ENCODE measurements at regions not wholly inside any gene's neighbourhood (a gene's known extent, or its start where the extent isn't known, plus 50 kb on each side); places are given as distances from the start of the nearest gene placed in this dataset.

GRCh38 chr2:238551091-238551490 is 124.4 kb downstream of the ASB1 start (continued):
- no peak for TF ChIP-seq ZNF274 (IDR thresholded peaks at IDR 0.05; ENCODE audit: low read length)
- TF ChIP-seq ZNF274 (tag by site-specific recombination; IDR thresholded peaks at IDR 0.05; ENCODE audit: borderline replicate concordance): no peak

- H3K9me3 ChIP-seq (ENCODE audit: control insufficient read depth, insufficient read depth, low read depth, low read length): no peaks in the 10 kb centered on the region
- H3K4me3 ChIP-seq (ENCODE audit: low read depth, low read length): no peak overlapping the region
- no peak for TF ChIP-seq OSR2 (tag by site-specific recombination; IDR thresholded peaks at IDR 0.05)
- no peak for TF ChIP-seq GLIS1 (tag by site-specific recombination; IDR thresholded peaks at IDR 0.05)
- no peak for TF ChIP-seq RBAK (tag by site-specific recombination; IDR thresholded peaks at IDR 0.05)
- TF ChIP-seq ZNF513 (tag by site-specific recombination; IDR thresholded peaks at IDR 0.05): no peak
- TF ChIP-seq ZNF514 (tag by site-specific recombination; IDR thresholded peaks at IDR 0.05): no peak
- TF ChIP-seq ZNF214 (tag by site-specific recombination; IDR thresholded peaks at IDR 0.05; ENCODE audit: borderline replicate concordance): no peak
- no peak for TF ChIP-seq ZNF549 (tag by site-specific recombination; IDR thresholded peaks at IDR 0.05)
- no peak for TF ChIP-seq ZNF248 (tag by site-specific recombination; IDR thresholded peaks at IDR 0.05)
- no peak for TF ChIP-seq ZNF37A (tag by site-specific recombination; IDR thresholded peaks at IDR 0.05)
- no peak for TF ChIP-seq ZFP3 (tag by site-specific recombination; IDR thresholded peaks at IDR 0.05; ENCODE audit: low read depth)
- no peak for TF ChIP-seq ZNF585B (tag by site-specific recombination; IDR thresholded peaks at IDR 0.05)
- no peak for TF ChIP-seq ZFP41 (tag by site-specific recombination; IDR thresholded peaks at IDR 0.05; ENCODE audit: borderline replicate concordance)
- TF ChIP-seq ZNF571 (tag by site-specific recombination; IDR thresholded peaks at IDR 0.05): no peak
- no peak for TF ChIP-seq ZNF701 (tag by site-specific recombination; IDR thresholded peaks at IDR 0.05)
- TF ChIP-seq ZNF48 (tag by site-specific recombination; IDR thresholded peaks at IDR 0.05): no peak
- TF ChIP-seq, protein P1, sequence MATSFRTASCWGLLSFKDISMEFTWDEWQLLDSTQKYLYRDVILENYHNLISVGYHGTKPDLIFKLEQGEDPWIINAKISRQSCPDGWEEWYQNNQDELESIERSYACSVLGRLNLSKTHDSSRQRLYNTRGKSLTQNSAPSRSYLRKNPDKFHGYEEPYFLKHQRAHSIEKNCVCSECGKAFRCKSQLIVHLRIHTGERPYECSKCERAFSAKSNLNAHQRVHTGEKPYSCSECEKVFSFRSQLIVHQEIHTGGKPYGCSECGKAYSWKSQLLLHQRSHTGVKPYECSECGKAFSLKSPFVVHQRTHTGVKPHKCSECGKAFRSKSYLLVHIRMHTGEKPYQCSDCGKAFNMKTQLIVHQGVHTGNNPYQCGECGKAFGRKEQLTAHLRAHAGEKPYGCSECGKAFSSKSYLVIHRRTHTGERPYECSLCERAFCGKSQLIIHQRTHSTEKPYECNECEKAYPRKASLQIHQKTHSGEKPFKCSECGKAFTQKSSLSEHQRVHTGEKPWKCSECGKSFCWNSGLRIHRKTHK (tag by site-specific recombination; IDR thresholded peaks at IDR 0.05): no peak
- no peak for TF ChIP-seq ZNF580 (tag by site-specific recombination; IDR thresholded peaks at IDR 0.05)
- TF ChIP-seq ZNF19 (tag by site-specific recombination; IDR thresholded peaks at IDR 0.05; ENCODE audit: low read depth): no peak
- no peak for TF ChIP-seq ZNF2 (tag by site-specific recombination; IDR thresholded peaks at IDR 0.05)
- ChIA-PET POLR2A (no interaction called here), CTCF (no interaction called here)
- H3K4me1 ChIP-seq (ENCODE audit: control insufficient read depth, insufficient read depth, low read length): no peaks in the 10 kb centered on the region
- no peaks in the 10 kb centered on the region for H3K36me3 ChIP-seq (ENCODE audit: control insufficient read depth in 2 of 2, insufficient read depth in 1 of 2, low read length in 2 of 2)
- H3K27ac ChIP-seq (ENCODE audit: extremely low read depth, low read depth, low read length): no peak overlapping the region
These were observed 125.5 kb downstream of the ASB1 start for GRCh38 chr2:238552226-238552625.

DNA sequence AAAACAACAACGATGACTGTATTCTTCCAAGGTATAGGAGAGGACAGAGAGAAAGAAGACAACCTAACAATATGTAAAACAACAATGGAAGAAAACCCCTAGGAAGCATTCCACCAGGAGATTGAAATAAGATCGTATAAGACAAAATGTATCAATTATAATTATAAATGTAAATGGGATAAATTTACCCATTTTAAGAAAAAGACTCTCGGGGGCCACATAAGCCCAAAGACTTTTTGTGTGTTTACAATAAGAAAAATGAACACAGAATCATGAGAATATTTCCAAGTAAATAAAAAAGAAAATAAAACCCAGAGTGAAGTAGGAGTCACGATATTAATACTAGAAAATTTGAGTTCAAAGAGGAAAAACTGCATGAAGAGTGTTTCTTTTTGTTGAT is 126.4 kb downstream of the ASB1 start:
- ChIA-PET CTCF (no interaction called here), POLR2A (no interaction called here)
- H3K4me3 ChIP-seq (ENCODE audit: low read depth, low read length): no peak overlapping the region
- no peaks in the 10 kb centered on the region for H3K4me1 ChIP-seq (ENCODE audit: control insufficient read depth, insufficient read depth, low read length)
- no peaks in the 10 kb centered on the region for H3K36me3 ChIP-seq (ENCODE audit: control insufficient read depth in 2 of 2, insufficient read depth in 1 of 2, low read length in 2 of 2)
- H3K9me3 ChIP-seq (ENCODE audit: control insufficient read depth, insufficient read depth, low read depth, low read length): no peaks in the 10 kb centered on the region
- no peak overlapping the region for H3K27ac ChIP-seq (ENCODE audit: extremely low read depth, low read depth, low read length)
- TF ChIP-seq YY1 (tag by site-specific recombination; IDR thresholded peaks at IDR 0.05) (no peak), ZNF626 (tag by site-specific recombination; IDR thresholded peaks at IDR 0.05) (no peak), ZNF146 (tag by site-specific recombination; IDR thresholded peaks at IDR 0.05) (no peak), OVOL3 (tag by site-specific recombination; IDR thresholded peaks at IDR 0.05) (no peak), YY2 (tag by site-specific recombination; IDR thresholded peaks at IDR 0.05) (no peak), ZNF529 (tag by site-specific recombination; IDR thresholded peaks at IDR 0.05; ENCODE audit: insufficient replicate concordance) (no peak), TCF7L2 (IDR thresholded peaks at IDR 0.05; ENCODE audit: borderline replicate concordance, low read depth, low read length) (no peak)
- TF ChIP-seq, protein P2, sequence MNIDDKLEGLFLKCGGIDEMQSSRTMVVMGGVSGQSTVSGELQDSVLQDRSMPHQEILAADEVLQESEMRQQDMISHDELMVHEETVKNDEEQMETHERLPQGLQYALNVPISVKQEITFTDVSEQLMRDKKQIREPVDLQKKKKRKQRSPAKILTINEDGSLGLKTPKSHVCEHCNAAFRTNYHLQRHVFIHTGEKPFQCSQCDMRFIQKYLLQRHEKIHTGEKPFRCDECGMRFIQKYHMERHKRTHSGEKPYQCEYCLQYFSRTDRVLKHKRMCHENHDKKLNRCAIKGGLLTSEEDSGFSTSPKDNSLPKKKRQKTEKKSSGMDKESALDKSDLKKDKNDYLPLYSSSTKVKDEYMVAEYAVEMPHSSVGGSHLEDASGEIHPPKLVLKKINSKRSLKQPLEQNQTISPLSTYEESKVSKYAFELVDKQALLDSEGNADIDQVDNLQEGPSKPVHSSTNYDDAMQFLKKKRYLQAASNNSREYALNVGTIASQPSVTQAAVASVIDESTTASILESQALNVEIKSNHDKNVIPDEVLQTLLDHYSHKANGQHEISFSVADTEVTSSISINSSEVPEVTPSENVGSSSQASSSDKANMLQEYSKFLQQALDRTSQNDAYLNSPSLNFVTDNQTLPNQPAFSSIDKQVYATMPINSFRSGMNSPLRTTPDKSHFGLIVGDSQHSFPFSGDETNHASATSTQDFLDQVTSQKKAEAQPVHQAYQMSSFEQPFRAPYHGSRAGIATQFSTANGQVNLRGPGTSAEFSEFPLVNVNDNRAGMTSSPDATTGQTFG (tag by site-specific recombination; IDR thresholded peaks at IDR 0.05; ENCODE audit: borderline replicate concordance): no peak
- TF ChIP-seq, protein P3, sequence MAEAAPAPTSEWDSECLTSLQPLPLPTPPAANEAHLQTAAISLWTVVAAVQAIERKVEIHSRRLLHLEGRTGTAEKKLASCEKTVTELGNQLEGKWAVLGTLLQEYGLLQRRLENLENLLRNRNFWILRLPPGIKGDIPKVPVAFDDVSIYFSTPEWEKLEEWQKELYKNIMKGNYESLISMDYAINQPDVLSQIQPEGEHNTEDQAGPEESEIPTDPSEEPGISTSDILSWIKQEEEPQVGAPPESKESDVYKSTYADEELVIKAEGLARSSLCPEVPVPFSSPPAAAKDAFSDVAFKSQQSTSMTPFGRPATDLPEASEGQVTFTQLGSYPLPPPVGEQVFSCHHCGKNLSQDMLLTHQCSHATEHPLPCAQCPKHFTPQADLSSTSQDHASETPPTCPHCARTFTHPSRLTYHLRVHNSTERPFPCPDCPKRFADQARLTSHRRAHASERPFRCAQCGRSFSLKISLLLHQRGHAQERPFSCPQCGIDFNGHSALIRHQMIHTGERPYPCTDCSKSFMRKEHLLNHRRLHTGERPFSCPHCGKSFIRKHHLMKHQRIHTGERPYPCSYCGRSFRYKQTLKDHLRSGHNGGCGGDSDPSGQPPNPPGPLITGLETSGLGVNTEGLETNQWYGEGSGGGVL (tag by site-specific recombination; IDR thresholded peaks at IDR 0.05): no peak
